Upper lobe of right lung (tissue), 1 donor: ENCODE measurements at regions not wholly inside any gene's neighbourhood (a gene's known extent, or its start where the extent isn't known, plus 50 kb on each side); places are given as distances from the start of the nearest gene placed in this dataset.

Experiments
- ATAC-seq: fragments of 200-7000 bp; cut with Tn5 transposase; one replicate; pipeline ENCODE4 v1.9.1; 2020; ENCODE audit warnings: mild to moderate bottlenecking, moderate library complexity
- DNase-seq: peaks from one replicate; pipeline ENCODE4 v3.0.0-alpha.2; 2020
- H3K27ac ChIP-seq: fragments of 200-600 bp; one replicate; pipeline ENCODE4 v1.8.0; 2022
- H3K27me3 ChIP-seq: fragments of 200-600 bp; one replicate; pipeline ENCODE4 v1.8.0; 2022; ENCODE audit warnings: mild to moderate bottlenecking
- H3K36me3 ChIP-seq: fragments of 200-600 bp; one replicate; pipeline ENCODE4 v1.8.0; 2022
- H3K4me1 ChIP-seq: fragments of 200-600 bp; one replicate; pipeline ENCODE4 v1.8.0; 2022
- H3K4me3 ChIP-seq: fragments of 200-600 bp; one replicate; pipeline ENCODE4 v1.8.0; 2022; ENCODE audit warnings: mild to moderate bottlenecking
- H3K9me3 ChIP-seq: fragments of 200-600 bp; one replicate; pipeline ENCODE4 v1.8.0; 2022
- intact Hi-C: fragments of 100-400 bp; cut with DNase I; formaldehyde crosslinking; loops from one replicate; pipeline ENCODE4 v1.11.0; 2022
- TF ChIP-seq, protein P1 (sequence below): fragments of 200-600 bp; IDR thresholded peaks from one replicate; pipeline ENCODE4 v1.8.0; 2022; ENCODE audit warnings: antibody characterized with exemption
- donor health status: DM: no; HTN: yes; CAD: no; lungs with severe emphysema.

- DNase-seq (no peak), ATAC-seq (no peak)
- H3K36me3 ChIP-seq, result no peaks in the 10 kb centered on the region
- peaks cover 11% of the 10 kb centered on the region for H3K27me3 ChIP-seq
- TF ChIP-seq, protein P1, sequence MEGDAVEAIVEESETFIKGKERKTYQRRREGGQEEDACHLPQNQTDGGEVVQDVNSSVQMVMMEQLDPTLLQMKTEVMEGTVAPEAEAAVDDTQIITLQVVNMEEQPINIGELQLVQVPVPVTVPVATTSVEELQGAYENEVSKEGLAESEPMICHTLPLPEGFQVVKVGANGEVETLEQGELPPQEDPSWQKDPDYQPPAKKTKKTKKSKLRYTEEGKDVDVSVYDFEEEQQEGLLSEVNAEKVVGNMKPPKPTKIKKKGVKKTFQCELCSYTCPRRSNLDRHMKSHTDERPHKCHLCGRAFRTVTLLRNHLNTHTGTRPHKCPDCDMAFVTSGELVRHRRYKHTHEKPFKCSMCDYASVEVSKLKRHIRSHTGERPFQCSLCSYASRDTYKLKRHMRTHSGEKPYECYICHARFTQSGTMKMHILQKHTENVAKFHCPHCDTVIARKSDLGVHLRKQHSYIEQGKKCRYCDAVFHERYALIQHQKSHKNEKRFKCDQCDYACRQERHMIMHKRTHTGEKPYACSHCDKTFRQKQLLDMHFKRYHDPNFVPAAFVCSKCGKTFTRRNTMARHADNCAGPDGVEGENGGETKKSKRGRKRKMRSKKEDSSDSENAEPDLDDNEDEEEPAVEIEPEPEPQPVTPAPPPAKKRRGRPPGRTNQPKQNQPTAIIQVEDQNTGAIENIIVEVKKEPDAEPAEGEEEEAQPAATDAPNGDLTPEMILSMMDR, result no peak
- no peak overlapping the region for H3K4me3 ChIP-seq
- H3K4me1 ChIP-seq, result peaks cover 9% of the 10 kb centered on the region
- intact Hi-C loops, result no loop called here
- no peak overlapping the region for H3K27ac ChIP-seq
- H3K9me3 ChIP-seq, result no peaks in the 10 kb centered on the region
Observed at GRCh38 chr20:4556781-4557180, 129.5 kb upstream of the PRNP start.

GRCh38 chr20:4555188-4555890 is 130.9 kb upstream of the PRNP start:
- no peaks in the 10 kb centered on the region for H3K36me3 ChIP-seq
- H3K4me1 ChIP-seq, result peaks cover 9% of the 10 kb centered on the region
- TF ChIP-seq, protein P1, result no peak
- ATAC-seq, result no peak
- no peak overlapping the region for H3K27ac ChIP-seq
- no peak overlapping the region for H3K4me3 ChIP-seq
- intact Hi-C loops, result no loop called here
- H3K27me3 ChIP-seq, result peaks cover 16% of the 10 kb centered on the region
- no peaks in the 10 kb centered on the region for H3K9me3 ChIP-seq
- DNase-seq, result no peak

- Histone ChIP-seq H3K4me3 (no peak overlapping the region), H3K9me3 (no peaks in the 10 kb centered on the region), H3K27me3 (peaks cover 16% of the 10 kb centered on the region), H3K4me1 (peaks cover 9% of the 10 kb centered on the region), H3K27ac (no peak overlapping the region), H3K36me3 (no peaks in the 10 kb centered on the region)
- DNase-seq (no peak), ATAC-seq (no peak)
- intact Hi-C loops, result no loop called here
- TF ChIP-seq, protein P1, result no peak
Observed at GRCh38 chr20:4554346-4554745, 131.9 kb upstream of the PRNP start.

- no peaks in the 10 kb centered on the region for H3K9me3 ChIP-seq
- TF ChIP-seq, protein P1, result no peak
- peaks cover 9% of the 10 kb centered on the region for H3K4me1 ChIP-seq
- ATAC-seq (no peak), DNase-seq (no peak)
- no peaks in the 10 kb centered on the region for H3K36me3 ChIP-seq
- intact Hi-C loops, result no loop called here
- peaks cover 16% of the 10 kb centered on the region for H3K27me3 ChIP-seq
- no peak overlapping the region for H3K4me3 ChIP-seq
- no peak overlapping the region for H3K27ac ChIP-seq
Observed at GRCh38 chr20:4552075-4552640, 134.1 kb upstream of the PRNP start.

DNA sequence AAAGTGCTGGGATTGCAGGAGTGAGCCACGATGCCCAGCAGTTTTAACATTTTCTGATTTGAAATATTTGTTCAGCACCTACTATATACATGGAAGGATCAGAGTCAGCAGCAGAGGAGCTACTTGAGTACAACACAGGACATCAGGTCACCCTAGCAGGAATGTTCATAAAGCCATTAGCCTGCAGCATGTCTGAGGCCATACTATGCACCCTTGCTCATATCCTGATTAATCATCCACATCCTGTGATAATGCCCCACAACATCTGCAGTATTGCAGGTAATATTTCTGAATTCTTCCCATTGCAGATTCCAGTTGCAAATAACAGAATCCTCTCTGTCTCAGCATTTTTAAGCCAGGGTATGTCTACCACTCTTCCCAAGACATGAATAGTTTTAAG is 135.5 kb upstream of the PRNP start:
- H3K27ac ChIP-seq, result no peak overlapping the region
- H3K4me3 ChIP-seq, result no peak overlapping the region
- DNase-seq, result no peak
- H3K9me3 ChIP-seq, result no peaks in the 10 kb centered on the region
- TF ChIP-seq, protein P1, result no peak
- H3K36me3 ChIP-seq, result no peaks in the 10 kb centered on the region
- intact Hi-C loops, result no loop called here
- no peak for ATAC-seq
- peaks cover 6% of the 10 kb centered on the region for H3K4me1 ChIP-seq
- H3K27me3 ChIP-seq, result peaks cover 16% of the 10 kb centered on the region
